Skeletal muscle tissue (tissue), 3 donors: ENCODE measurements at regions not wholly inside any gene's neighbourhood (a gene's known extent, or its start where the extent isn't known, plus 50 kb on each side); places are given as distances from the start of the nearest gene placed in this dataset.

Source experiments
- H3K27ac ChIP-seq: one replicate; pipeline ENCODE4 v1.7.0; 2013; ENCODE audit warnings: mild to moderate bottlenecking, low read depth, low read length, inconsistent platforms
- H3K27me3 ChIP-seq, 3 donors: one replicate each; pipeline ENCODE4 v1.7.0; 2013; ENCODE audit warnings: low read length in 3 of 3; ENCODE audit not compliant: control insufficient read depth in 3 of 3, insufficient read depth in 3 of 3
- H3K36me3 ChIP-seq, 3 donors: one replicate each; pipeline ENCODE4 v1.7.0; 2013; ENCODE audit warnings: low read length in 3 of 3; ENCODE audit not compliant: control insufficient read depth in 3 of 3, insufficient read depth in 3 of 3
- H3K4me1 ChIP-seq, 3 donors: one replicate each; pipeline ENCODE4 v1.7.0; 2013; ENCODE audit warnings: low read length in 3 of 3, mild to moderate bottlenecking in 3 of 3; ENCODE audit not compliant: control insufficient read depth in 3 of 3, insufficient read depth in 3 of 3
- H3K4me3 ChIP-seq, 3 donors: one replicate each; pipeline ENCODE4 v1.7.0; 2013; ENCODE audit warnings: low read length in 3 of 3
- H3K9ac ChIP-seq, 3 donors: one replicate each; pipeline ENCODE4 v1.7.0; 2013; ENCODE audit warnings: low read length in 3 of 3, mild to moderate bottlenecking in 3 of 3, moderate library complexity in 2 of 3, low read depth in 1 of 3
- H3K9me3 ChIP-seq, 3 donors: one replicate each; pipeline ENCODE4 v1.7.0; 2013; ENCODE audit warnings: low read length in 3 of 3; ENCODE audit not compliant: control insufficient read depth in 3 of 3
- donor health status: Osteomylitis.

- H3K9ac ChIP-seq: no peak overlapping the region
- H3K9me3 ChIP-seq: no peaks in the 10 kb centered on the region
- peaks cover 0 to 11% (median 10%) of the 10 kb centered on the region in 3 donors for H3K4me1 ChIP-seq
- H3K27ac ChIP-seq: no peak overlapping the region
- no peak overlapping the region for H3K4me3 ChIP-seq
- H3K36me3 ChIP-seq: no peaks in the 10 kb centered on the region
- H3K27me3 ChIP-seq: no peaks in the 10 kb centered on the region
Measured at GRCh38 chr1:228863776-228864175, 128.5 kb downstream of the RHOU start.

- no peak overlapping the region for H3K27ac ChIP-seq
- H3K9ac ChIP-seq: no peak overlapping the region
- no peaks in the 10 kb centered on the region for H3K27me3 ChIP-seq
- H3K4me1 ChIP-seq: peaks cover 0 to 10% (median 10%) of the 10 kb centered on the region in 3 donors
- H3K36me3 ChIP-seq: no peaks in the 10 kb centered on the region
- no peaks in the 10 kb centered on the region for H3K9me3 ChIP-seq
- no peak overlapping the region for H3K4me3 ChIP-seq
Measured at GRCh38 chr1:228865627-228866330, 130.5 kb downstream of the RHOU start.

- H3K27ac ChIP-seq: no peak overlapping the region
- H3K9me3 ChIP-seq: no peaks in the 10 kb centered on the region
- no peaks in the 10 kb centered on the region for H3K27me3 ChIP-seq
- H3K4me1 ChIP-seq: peaks cover 0 to 7% (median 6%) of the 10 kb centered on the region in 3 donors
- H3K36me3 ChIP-seq: no peaks in the 10 kb centered on the region
- no peak overlapping the region for H3K9ac ChIP-seq
- H3K4me3 ChIP-seq: no peak overlapping the region
Measured at GRCh38 chr1:228866468-228866867, 131.2 kb downstream of the RHOU start.

- Histone ChIP-seq H3K4me3 (no peak overlapping the region), H3K27me3 (no peaks in the 10 kb centered on the region), H3K36me3 (no peaks in the 10 kb centered on the region), H3K9ac (no peak overlapping the region), H3K27ac (no peak overlapping the region), H3K4me1 (peaks cover 0 to 6% (median 3%) of the 10 kb centered on the region in 3 donors), H3K9me3 (no peaks in the 10 kb centered on the region)
Measured at GRCh38 chr1:228867108-228867950, 132.1 kb downstream of the RHOU start.

GRCh38 chr1:228867951-228868730 is 132.9 kb downstream of the RHOU start:
- no peak overlapping the region for H3K9ac ChIP-seq

GRCh38 chr1:228868731-228869024 is 133.4 kb downstream of the RHOU start:
- no peaks in the 10 kb centered on the region for H3K36me3 ChIP-seq
- no peak overlapping the region for H3K4me3 ChIP-seq
- no peak overlapping the region for H3K9ac ChIP-seq
- no peaks in the 10 kb centered on the region for H3K9me3 ChIP-seq
- no peaks in the 10 kb centered on the region for H3K27me3 ChIP-seq
- H3K4me1 ChIP-seq: peaks cover 0 to 2% (median 0%) of the 10 kb centered on the region in 3 donors
- no peak overlapping the region for H3K27ac ChIP-seq

More at GRCh38 chr1:228867951-228868730, 132.9 kb downstream of the RHOU start:
- Histone ChIP-seq H3K36me3 (no peaks in the 10 kb centered on the region), H3K27me3 (no peaks in the 10 kb centered on the region), H3K4me3 (no peak overlapping the region), H3K9me3 (no peaks in the 10 kb centered on the region), H3K4me1 (peaks cover 0 to 2% (median 0%) of the 10 kb centered on the region in 3 donors), H3K27ac (no peak overlapping the region)

- H3K27ac ChIP-seq: no peak overlapping the region
- H3K27me3 ChIP-seq: no peaks in the 10 kb centered on the region
- no peaks in the 10 kb centered on the region for H3K36me3 ChIP-seq
- no peak overlapping the region for H3K4me3 ChIP-seq
- no peak overlapping the region for H3K9ac ChIP-seq
- H3K4me1 ChIP-seq: peaks cover 0 to 2% (median 0%) of the 10 kb centered on the region in 3 donors
- no peaks in the 10 kb centered on the region for H3K9me3 ChIP-seq
Measured at GRCh38 chr1:228869312-228869824, 134.1 kb downstream of the RHOU start.

- Histone ChIP-seq H3K4me1 (peaks cover 0 to 2% (median 0%) of the 10 kb centered on the region in 3 donors), H3K27me3 (no peaks in the 10 kb centered on the region), H3K9ac (no peak overlapping the region), H3K27ac (no peak overlapping the region), H3K36me3 (no peaks in the 10 kb centered on the region), H3K4me3 (no peak overlapping the region), H3K9me3 (no peaks in the 10 kb centered on the region)
Measured at GRCh38 chr1:228870041-228870713, 134.9 kb downstream of the RHOU start.

- no peak overlapping the region for H3K4me3 ChIP-seq
- no peaks in the 10 kb centered on the region for H3K9me3 ChIP-seq
- H3K27ac ChIP-seq: no peak overlapping the region
- H3K36me3 ChIP-seq: no peaks in the 10 kb centered on the region
- H3K9ac ChIP-seq: no peak overlapping the region
- H3K27me3 ChIP-seq: no peaks in the 10 kb centered on the region
- H3K4me1 ChIP-seq: peaks cover 0 to 3% (median 0%) of the 10 kb centered on the region in 3 donors
Measured at GRCh38 chr1:228871314-228872061, 136.2 kb downstream of the RHOU start.
